ENCODE measurements at regions not wholly inside any gene's neighbourhood (a gene's known extent, or its start where the extent isn't known, plus 50 kb on each side); places are given as distances from the start of the nearest gene placed in this dataset.
"Not testable (repeated sequence)": the region's sequence is repeated elsewhere in the genome, so short reads cannot be mapped to it uniquely, and the experiment has no call there.

DNA sequence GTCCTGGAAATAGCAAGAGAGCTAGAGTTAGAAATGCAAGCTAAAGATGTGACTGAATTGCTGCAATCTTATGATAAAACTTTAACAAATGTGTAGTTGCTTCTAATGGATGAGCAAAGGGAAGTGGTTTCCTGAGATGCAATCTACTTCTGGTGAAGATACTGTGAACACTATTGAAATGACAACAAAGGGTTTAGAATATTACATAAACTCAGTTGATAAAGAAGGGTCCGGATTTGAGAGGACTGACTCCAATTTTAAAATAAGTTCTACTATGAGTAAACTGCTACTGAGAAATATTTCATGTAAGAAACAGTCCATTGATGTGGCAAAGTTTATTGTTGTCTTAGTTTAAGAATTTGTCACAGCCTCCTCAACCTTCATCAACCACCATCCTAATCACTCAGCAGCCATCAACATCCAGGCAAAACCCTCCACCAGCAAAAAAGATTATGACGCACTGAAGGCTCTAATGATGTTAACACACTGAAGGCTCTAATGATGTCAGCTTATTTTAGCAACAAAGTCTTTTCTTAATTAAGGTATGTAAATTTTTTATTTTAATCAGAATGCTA is 376.2 kb downstream of the CDH10 start:
- POLR2A ChIA-PET, result no interaction called here
- no peak for TF ChIP-seq CTCF (IDR thresholded peaks at IDR 0.05; ENCODE audit: insufficient read depth, low read length, missing control alignments)
- no peak for DNase-seq (ENCODE audit: low read depth, low spot score)
- CTCF ChIA-PET, result no interaction called here
- H3K4me3 ChIP-seq (ENCODE audit: low read depth, low read length), result no peak overlapping the region

DNA sequence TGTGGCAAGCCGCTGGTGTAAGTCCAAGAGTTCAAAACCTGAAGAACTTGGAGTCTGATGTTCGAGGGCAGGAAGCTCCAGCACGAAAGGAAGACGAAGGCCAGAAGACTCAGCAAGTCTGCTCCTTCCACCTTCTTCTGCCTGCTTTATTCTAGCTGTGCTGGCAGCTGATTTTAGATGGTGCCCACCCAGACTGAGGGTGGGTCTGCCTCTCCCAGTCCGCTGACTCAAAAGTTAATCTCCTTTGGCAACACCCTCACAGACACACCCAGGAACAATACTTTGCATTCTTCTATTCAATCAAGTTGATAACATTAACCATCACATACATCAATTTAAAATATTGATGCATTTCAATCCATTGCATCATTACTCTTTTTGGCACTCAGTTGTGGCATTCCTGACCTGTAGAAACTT is 373.1 kb downstream of the CDH10 start:
- H3K4me3 ChIP-seq (ENCODE audit: low read depth, low read length); CTCF ChIA-PET; DNase-seq (ENCODE audit: low read depth, low spot score); POLR2A ChIA-PET: not testable (repeated sequence)

- no peak overlapping the region for H3K4me3 ChIP-seq (ENCODE audit: low read depth, low read length)
- no peak for DNase-seq (ENCODE audit: low read depth, low spot score)
- CTCF ChIA-PET, result no interaction called here
- POLR2A ChIA-PET, result no interaction called here
- no peak for TF ChIP-seq CTCF (IDR thresholded peaks at IDR 0.05; ENCODE audit: insufficient read depth, low read length, missing control alignments)
Observed at GRCh38 chr5:24272741-24273140, 372.0 kb downstream of the CDH10 start.

- DNase-seq (ENCODE audit: low read depth, low spot score), result no peak
- TF ChIP-seq CTCF (IDR thresholded peaks at IDR 0.05; ENCODE audit: insufficient read depth, low read length, missing control alignments), result no peak
- POLR2A ChIA-PET, result no interaction called here
- CTCF ChIA-PET, result no interaction called here
- H3K4me3 ChIP-seq (ENCODE audit: low read depth, low read length), result no peak overlapping the region
Observed at GRCh38 chr5:24280215-24280614, 364.6 kb downstream of the CDH10 start.

- no peak overlapping the region for H3K4me3 ChIP-seq (ENCODE audit: low read depth, low read length)
- POLR2A ChIA-PET, result no interaction called here
- no peak for DNase-seq (ENCODE audit: low read depth, low spot score)
- CTCF ChIA-PET, result no interaction called here
- no peak for TF ChIP-seq CTCF (IDR thresholded peaks at IDR 0.05; ENCODE audit: insufficient read depth, low read length, missing control alignments)
Observed at GRCh38 chr5:24281818-24282217, 363.0 kb downstream of the CDH10 start.

DNA sequence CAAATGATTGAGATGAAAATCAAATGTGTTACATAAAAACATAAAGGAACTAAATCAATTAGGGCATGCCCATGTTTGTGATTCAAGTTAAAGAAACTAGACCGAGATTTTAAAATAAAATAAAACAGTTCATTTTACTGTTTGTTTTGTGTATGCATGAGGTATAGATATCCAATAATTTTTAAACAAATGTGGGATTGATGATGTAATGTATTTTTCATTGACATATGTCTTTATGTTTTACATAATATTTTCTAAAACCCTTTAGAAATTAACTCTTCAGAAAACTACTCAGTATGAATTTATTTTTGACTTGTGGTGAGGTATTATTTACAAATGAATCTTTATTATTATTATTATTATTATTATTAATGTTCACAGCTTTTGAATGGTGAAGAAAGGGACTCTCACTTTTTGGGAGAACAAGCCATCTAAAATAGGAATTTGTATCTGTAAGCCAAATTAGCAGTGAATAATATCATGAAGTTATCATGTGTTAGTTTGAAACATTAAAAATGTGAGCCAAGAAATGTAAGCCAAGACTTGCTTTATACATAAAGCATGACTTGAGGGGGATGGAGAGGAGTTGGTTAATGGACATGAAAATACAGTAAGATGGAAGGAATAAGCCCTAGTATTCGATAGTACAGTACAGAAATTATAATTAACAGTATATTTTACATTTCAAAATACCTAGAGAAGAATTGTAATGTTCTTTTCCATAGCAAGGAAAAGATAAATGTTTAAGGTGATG is 355.0 kb downstream of the CDH10 start:
- CTCF ChIA-PET, result no interaction called here
- no peak for TF ChIP-seq CTCF (IDR thresholded peaks at IDR 0.05; ENCODE audit: insufficient read depth, low read length, missing control alignments)
- DNase-seq (ENCODE audit: low read depth, low spot score), result no peak
- H3K4me3 ChIP-seq (ENCODE audit: low read depth, low read length), result no peak overlapping the region
- POLR2A ChIA-PET, result no interaction called here

- no peak for DNase-seq (ENCODE audit: low read depth, low spot score)
- no peak for TF ChIP-seq CTCF (IDR thresholded peaks at IDR 0.05; ENCODE audit: insufficient read depth, low read length, missing control alignments)
- ChIA-PET POLR2A (no interaction called here), CTCF (no interaction called here)
- no peak overlapping the region for H3K4me3 ChIP-seq (ENCODE audit: low read depth, low read length)
Observed at GRCh38 chr5:24290536-24290935, 354.2 kb downstream of the CDH10 start.

Data from AG04449 (cell line).